NCI-H2081 (cell line): ENCODE measurements at regions not wholly inside any gene's neighbourhood (a gene's known extent, or its start where the extent isn't known, plus 50 kb on each side); places are given as distances from the start of the nearest gene placed in this dataset.
"Not testable (repeated sequence)": the region's sequence is repeated elsewhere in the genome, so short reads cannot be mapped to it uniquely, and the experiment has no call there.

Experiments
- DNase-seq, 2 experiments: peaks; one replicate each; lab custom pipeline; 2025; lab: John Stamatoyannopoulos, UW

DNA sequence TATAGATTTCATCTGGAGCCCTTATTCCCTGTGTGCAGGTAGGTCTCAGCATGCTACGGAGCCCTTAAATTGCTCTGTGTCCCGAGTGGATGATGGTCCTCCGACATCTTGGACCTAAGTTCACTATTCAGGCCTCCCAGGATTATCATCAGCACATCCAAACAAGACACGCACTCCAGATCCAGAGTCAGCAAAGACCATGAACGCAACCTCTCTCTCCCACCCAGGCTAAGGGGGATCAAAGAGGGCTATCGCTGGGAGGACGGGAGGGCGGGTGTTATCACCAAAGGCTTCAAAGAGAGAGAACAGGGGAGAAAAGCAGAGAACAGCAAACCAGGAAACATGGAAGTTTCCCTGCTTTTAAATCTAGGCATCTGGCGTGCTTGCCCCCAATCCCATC, 659.4 kb downstream of the TBC1D22A start:
- DNase-seq: no peak

GRCh38 chr22:47420211-47420610, 657.8 kb downstream of the TBC1D22A start:
- DNase-seq: no peak

- DNase-seq: no peak
Measured at GRCh38 chr22:47419239-47419638, 656.8 kb downstream of the TBC1D22A start.

DNA sequence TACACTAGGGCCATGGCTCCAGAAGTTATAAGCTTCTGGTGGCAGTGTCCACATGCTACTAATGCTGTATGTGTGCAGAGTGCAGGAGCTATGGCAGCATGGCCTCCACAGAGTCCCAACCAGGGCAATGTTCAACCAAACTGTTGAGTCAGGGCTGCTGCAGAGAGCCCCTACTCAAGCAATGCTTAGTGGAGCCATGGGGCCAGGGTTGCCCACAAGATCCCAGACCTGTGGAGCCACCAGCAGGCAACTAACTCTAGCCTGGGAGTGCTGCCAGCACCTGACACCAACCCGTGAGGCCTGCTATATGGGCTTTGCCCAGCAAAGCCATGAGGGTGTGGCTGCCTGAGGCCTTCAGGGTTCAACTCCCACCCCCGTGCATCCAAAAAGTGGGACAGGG, 655.2 kb downstream of the TBC1D22A start:
- no peak for DNase-seq

DNA sequence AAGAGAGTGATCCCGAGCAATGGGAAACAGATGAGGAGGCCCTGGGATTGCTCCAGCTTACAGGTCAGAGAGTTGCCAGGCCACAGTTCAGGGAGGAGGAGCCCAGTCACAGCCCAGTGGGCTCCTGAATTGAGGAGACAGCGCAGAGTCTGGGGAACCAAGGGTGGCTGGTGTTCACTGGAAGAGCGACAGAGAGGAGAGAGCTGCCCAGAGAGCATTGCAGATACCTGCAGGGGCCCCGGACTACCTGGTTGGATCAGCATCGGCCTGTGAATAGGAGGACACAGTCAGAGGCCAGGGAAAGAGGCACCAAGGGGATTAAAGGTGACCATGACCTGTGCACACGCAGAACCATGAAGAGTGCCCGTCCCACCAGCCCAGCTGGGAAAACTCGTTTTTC, 648.6 kb downstream of the TBC1D22A start:
- no peak for DNase-seq

- no peak for DNase-seq
Measured at GRCh38 chr22:47409539-47410275, 647.3 kb downstream of the TBC1D22A start.

DNA sequence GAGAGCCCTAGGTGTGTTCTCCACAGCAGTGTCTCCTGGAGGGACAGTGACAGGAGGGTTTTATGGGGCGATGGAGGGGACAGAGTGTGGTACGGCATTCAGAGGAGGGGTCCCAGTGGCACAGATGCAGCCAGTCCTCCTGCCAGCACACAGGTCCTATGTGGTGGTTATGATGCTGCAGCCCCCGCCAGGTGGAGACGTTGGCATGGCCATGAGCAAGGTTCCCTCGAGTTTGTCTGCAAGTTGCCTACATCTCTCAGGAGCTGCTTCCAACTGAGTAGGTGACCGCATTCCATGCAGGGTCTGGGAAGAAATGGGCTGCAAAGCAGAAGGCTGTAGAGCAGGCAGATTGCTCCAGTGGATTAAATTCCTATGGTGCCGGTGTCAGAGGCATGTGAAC, 646.0 kb downstream of the TBC1D22A start:
- no peak for DNase-seq

DNA sequence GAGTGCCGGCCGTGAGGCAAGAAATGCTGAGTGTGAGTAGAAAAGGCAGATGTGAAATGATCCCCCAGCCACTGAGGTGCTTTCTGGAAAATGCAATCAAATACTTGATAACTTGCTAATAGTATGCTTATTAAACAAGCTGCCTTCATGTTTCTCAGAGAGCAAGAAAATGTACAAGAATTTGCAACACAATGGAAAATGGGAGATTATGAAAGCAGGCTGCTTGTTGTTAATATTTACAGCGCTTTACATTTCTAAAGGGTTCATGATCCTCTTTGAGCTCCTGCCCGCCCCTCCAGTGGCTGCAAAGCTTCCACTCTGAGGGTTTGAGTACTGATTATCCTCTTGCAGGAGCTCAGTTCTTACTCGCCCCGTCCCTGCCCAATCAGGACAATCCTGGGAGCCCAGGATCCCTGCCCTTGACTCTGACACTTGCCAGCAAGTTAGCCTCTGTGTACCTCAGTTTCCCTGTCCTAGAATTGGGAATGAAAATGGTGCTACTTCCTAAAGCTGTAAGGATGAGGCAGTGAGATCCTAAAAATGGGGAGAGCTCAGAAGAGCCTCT, 645.1 kb downstream of the TBC1D22A start:
- DNase-seq: no peak

DNA sequence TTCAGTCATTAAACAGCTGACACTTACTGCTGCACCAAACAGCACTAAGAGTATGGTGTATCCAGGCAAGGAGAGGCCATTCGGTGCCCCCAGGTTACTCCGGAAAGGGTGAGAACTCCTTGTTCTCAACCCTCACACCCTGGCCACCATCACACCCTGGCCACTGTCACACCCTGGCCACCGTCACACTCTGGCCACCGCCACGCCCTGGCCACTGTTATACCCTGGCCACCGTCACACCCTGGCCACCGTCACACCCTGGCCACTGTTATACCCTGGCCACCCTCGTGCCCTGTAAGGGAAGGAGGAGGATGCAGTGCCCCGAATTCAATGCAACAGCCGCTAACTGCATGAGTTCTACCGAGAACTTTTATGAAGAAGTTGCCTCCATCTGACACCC, 644.4 kb downstream of the TBC1D22A start:
- DNase-seq: no peak

- no peak for DNase-seq
Measured at GRCh38 chr22:47406180-47406834, 643.9 kb downstream of the TBC1D22A start.

DNA sequence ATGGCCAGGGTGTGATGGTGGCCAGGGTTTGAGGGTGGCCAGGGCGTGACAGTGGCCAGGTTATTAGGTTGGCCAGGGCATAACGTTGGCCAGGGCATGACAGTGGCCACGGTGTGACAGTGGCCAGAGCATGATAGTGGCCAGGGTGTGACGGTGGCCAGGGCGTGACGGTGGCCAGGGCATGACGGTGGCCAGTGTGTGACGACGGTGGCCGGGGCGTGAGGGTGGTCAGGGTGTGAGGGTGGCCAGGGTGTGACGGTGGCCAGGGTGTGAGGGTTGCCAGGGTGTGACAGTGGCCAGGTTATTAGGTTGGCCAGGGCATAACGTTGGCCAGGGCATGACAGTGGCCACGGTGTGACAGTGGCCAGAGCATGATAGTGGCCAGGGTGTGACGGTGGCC, 642.8 kb downstream of the TBC1D22A start:
- DNase-seq: not testable (repeated sequence)

GRCh38 chr22:47402876-47403525, 640.6 kb downstream of the TBC1D22A start:
- DNase-seq: no peak

DNA sequence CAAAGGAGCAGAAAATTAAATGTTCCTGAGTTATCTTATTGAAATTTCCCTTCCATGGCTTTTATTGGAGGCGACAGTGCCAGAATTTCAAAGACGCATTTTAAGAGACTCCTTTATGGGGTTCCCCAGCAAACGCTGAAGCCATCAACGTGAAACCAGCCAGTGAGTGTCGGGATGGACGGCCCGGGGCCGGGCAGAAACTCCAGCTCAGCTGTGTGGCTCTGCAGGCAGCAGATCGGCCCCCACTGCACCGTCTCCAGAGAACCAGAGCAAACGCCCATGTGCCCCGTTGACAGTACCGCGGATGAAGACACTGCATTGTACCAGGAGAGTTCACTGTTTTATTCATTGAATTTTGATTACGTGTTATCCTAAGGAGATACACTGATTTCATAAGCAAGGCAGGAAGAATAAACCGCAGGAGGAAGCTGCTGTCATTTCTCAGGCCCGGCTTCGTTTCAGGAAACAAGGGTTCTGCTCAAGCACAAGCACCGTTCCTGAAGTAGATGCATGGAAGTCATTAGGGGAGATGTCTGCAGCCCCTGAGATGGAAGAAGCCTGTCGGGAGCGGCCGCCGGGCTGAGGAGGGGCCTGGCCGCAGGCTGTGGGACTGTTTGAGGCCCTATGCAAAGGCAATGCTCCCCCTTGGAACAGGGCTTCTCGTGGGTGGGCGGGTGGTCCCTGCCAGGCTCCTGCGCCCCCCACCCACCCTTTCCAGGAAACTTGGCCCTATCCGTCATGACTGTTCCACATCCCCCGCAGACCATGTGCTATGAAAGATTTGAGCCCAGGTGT, 639.7 kb downstream of the TBC1D22A start:
- DNase-seq: no peak

DNA sequence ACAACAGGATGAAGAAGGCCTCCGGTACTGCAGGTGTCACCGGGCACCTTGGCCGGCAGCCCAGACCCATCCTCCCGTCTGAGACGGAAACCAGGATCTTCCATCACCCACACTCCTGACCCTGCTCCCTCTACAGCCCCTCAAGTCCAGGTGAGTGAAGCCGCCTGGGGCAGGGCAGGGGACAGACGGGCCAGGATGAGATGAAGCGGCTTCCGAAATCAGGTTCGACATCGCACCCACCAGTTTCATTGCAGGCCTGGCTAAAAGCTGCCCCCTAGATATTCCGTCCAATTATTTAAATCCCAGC, 639.1 kb downstream of the TBC1D22A start:
- no peak for DNase-seq

DNA sequence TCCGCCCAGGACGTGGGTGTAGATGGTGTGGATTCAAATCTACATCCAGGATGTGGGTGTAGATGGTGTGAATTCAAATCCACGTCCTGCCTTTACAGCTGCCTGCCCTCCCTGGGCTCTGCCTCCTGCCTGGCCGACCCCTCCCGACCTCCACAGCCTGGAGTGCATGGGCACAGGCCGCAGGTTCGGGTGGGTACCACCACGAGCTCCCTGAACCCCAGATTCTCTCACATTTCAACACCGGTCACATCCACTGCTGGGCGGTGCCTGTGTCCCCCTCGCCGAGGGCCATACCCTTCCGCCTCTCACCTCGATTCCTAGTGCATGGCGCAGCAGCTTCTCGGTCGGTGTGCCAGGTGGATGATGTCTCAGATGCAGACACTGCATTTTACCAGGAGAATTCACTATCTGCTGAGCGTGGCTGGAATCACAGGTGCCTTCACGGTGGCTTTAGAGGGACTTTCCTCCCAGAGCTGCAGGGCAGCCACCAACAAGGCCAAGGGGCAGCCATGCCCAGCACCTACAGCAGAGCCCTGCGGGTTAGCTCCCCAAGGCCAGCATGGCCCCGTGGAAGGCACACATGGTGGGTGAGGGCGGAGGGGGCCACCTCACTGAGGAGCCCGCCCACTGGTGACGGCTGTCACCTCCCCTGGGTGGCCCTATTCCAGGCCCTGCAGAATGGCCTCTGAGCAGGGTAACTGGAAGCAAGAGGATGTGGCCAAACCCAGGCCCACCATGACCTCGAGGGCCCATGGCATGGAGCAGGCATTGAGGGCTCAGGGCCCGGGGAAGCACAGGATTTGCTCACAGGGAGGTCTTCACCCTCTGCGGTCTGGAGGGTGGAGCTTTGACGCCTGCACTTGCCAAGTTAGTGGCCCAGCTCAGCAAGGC, 638.5 kb downstream of the TBC1D22A start:
- no peak for DNase-seq

- DNase-seq: not testable (repeated sequence)
Measured at GRCh38 chr22:47400131-47400530, 637.7 kb downstream of the TBC1D22A start.

GRCh38 chr22:47398921-47399790, 636.7 kb downstream of the TBC1D22A start:
- no peak for DNase-seq

- no peak for DNase-seq
Measured at GRCh38 chr22:47398491-47398890, 636.0 kb downstream of the TBC1D22A start.

DNA sequence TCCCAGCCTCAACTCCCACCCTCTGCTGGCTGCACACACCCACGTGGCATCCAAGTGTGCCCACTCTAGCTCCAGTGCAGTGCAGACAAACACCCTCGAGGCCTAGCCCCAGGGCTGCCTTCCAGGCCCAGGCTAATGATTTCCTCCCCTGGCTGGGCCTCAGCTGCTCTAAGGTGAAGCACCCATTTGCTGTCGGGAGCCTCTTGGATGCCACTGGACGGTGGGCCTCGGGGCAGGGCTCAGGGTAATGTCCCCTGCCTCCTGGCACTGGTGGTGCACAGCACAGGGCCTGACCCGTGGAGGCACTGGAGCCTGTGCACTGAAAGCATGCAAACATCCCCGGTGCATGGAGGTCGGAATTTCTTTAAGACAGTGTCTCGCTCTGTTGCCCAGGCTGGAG, 635.2 kb downstream of the TBC1D22A start:
- DNase-seq: no peak

GRCh38 chr22:47396515-47396914, 634.1 kb downstream of the TBC1D22A start:
- DNase-seq: no peak
